Stimulated activated CD4-positive, alpha-beta T cell treated with anti-CD3 and anti-CD28 coated beads, Interleukin-1b, Interleukin-23, amount 100 ng/mL, for 48 hours (primary cell): ENCODE measurements at regions not wholly inside any gene's neighbourhood (a gene's known extent, or its start where the extent isn't known, plus 50 kb on each side); places are given as distances from the start of the nearest gene placed in this dataset.
"Not testable (repeated sequence)": the region's sequence is repeated elsewhere in the genome, so short reads cannot be mapped to it uniquely, and the experiment has no call there.

Experiments
- DNase-seq: peaks from one replicate; pipeline ENCODE4 v3.0.0-alpha.2; 2020

DNA sequence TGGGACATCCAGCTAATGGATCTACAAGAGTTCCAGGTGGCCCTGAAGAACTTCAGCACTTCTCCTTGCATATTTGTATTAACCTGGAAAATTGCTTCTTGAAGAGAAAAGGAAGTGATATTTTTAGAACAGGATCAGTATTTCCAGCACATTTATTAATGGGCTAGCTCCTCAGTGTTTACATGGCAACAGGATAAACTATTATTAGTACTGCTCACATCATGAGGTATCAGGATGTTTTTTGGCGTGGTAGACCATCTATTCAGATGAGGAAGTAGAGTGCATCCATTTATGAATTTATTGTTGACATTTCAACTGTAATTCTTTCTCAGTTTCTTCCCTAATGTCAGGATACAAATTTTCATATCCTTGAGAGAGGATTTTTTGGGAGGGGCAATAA is 144.4 kb downstream of the KCNRG start:
- DNase-seq: no peak

GRCh38 chr13:50161052-50161451 is 145.8 kb downstream of the KCNRG start:
- DNase-seq: no peak

- DNase-seq: no peak
Measured at GRCh38 chr13:50162001-50162400, 146.8 kb downstream of the KCNRG start.

DNA sequence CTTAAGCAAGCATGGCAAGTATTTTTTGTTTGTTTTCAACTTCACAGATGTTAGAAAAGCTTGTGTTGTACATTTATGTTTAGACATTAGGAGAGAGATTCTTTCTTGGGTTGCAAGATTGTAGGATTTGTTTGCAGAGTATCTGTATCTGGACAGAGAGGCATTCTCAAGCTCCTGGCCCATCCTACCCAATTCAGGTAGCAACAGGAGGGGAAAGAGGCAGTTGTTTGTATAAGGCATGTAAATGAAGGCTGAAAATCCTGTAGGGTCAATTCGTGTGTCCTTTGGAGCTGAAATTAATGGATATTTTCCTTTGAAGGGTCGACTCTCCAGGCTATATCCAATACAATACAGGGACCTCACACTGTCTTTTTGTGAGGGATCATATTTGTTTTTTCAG is 147.3 kb downstream of the KCNRG start:
- DNase-seq: no peak

GRCh38 chr13:50167224-50167947 is 152.1 kb downstream of the KCNRG start:
- DNase-seq: no peak

- DNase-seq: no peak
Measured at GRCh38 chr13:50167967-50168366, 152.7 kb downstream of the KCNRG start.

DNA sequence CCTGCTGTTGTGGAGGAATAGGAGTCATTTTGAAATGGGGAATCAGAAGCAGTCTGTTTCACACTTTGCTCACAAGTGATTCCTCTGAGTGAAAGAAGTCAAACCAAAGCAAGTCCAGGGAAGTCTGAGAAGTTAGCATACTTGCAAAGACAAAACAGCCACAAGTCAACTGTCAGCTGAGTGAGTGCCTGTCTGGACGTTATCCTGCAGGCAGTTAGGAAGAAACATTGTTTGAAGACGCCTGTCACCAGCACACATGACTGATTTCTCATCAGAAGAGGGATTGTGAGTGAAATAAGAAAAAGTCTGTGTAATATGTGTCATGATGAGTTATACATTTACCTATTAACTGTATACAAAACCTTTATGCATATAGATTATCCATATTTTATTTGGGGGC is 153.5 kb downstream of the KCNRG start:
- DNase-seq: no peak

DNA sequence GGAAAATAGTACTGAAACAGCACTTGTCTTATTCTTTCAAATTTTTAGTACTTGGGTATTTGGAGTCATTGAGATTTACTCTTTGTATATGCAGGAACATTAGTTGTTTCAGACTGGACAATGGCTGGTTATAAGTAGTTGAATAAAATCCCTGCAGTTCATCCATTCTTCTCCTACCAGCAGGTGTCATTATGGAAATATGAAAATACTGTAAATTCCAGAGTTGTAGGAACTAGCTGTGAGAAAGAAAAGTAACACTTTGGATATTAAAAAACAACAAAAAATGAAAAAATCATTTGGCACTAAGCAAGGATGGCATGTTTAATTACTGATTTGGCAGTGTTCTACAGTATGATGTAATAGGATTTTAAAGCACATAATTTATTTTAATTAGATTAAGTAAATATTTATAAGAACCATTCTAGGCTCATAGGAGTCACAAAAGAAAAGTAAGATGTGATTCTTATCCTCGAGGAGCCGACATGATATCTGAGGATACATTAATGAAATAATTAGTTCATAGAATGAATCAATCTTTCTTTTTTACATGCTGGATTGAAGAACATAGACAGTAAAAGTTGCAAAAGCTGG is 155.3 kb downstream of the KCNRG start:
- DNase-seq: no peak

- DNase-seq: no peak
Measured at GRCh38 chr13:50171590-50172282, 156.5 kb downstream of the KCNRG start.

DNA sequence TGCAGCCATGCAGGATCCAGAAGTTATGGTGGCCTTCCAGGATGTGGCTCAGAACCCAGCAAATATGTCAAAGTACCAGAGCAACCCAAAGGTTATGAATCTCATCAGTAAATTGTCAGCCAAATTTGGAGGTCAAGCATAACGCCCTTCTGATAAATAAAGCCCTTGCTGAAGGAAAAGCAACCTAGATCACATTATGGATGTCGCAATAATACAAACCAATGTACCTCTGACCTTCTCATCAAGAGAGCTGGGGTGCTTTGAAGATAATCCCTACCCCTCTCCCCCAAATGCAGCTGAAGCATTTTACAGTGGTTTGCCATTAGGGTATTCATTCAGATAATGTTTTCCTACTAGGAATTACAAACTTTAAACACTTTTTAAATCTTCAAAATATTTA is 157.8 kb downstream of the KCNRG start:
- DNase-seq: not testable (repeated sequence)

DNA sequence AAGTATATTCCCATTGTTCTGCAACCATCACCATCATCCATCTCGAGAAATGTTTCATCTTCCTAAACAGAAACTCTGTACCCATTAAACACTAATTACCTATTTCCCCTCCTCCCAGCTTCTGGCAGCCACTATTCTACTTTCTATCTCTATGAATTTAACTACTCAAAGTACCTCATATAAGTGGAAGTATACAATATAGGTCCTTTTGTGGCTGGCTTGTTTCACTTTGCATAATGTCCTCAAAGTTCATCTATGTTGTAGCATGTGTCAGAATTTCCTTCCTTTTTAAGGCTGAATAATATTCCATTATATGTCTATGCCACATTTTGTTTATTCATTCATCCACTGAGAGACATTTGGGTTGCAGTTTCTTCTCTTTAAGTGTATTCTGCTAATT is 159.4 kb downstream of the KCNRG start:
- no peak for DNase-seq

DNA sequence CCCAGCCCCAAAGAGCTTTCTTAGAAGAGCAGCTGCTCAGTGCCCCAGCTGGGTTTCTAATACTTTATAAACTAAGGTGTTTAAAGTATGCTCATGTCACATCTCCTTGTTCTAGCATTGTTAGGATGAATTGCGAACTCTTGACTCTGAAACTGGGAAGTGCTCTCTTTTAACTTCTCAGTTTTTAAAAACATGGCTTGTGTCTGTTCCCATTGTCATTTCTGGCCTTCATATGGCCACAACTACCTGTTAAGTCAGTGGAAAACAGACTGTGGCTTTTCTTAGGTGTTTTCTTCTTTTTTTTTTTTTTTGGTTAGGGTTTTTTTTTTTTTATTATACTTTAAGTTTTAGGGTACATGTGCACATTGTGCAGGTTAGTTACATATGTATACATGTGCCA is 164.7 kb downstream of the KCNRG start:
- DNase-seq: no peak

DNA sequence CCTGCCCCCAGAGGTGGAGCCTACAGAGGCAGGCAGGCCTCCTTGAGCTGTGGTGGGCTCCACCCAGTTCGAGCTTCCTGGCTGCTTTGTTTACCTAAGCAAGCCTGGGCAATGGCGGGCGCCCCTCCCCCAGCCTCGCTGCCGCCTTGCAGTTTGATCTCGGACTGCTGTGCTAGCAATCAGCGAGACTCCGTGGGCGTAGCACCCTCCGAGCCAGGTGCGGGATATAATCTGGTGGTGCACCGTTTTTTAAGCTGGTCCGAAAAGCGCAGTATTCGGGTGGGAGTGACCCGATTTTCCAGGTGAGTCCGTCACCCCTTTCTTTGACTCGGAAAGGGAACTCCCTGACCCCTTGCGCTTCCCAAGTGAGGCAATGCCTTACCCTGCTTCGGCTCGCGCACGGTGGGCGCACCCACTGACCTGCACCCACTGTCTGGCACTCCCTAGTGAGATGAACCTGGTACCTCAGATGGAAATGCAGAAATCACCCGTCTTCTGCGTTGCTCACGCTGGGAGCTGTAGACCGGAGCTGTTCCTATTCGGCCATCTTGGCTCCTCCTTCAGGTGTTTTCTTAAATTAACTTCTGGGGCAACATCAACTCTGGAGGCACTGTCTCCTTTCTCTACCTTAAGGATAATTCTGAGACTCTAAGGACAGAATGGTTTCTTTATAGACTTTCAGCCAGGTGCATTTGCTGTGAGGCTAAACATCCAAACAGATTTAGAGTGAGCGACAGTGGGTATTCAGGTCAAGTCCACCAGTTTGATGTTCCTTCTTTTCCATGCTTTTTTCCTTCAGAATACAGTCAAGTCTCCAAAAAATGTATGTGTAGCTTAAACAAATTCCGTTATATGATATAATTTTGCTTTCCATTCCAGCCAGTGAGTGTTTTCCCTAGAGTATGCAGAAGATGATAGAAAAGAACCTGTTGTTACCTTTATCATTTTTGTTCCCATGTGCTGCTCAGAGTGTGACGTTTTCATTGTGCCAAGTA is 170.8 kb downstream of the KCNRG start:
- not testable (repeated sequence) for DNase-seq

DNA sequence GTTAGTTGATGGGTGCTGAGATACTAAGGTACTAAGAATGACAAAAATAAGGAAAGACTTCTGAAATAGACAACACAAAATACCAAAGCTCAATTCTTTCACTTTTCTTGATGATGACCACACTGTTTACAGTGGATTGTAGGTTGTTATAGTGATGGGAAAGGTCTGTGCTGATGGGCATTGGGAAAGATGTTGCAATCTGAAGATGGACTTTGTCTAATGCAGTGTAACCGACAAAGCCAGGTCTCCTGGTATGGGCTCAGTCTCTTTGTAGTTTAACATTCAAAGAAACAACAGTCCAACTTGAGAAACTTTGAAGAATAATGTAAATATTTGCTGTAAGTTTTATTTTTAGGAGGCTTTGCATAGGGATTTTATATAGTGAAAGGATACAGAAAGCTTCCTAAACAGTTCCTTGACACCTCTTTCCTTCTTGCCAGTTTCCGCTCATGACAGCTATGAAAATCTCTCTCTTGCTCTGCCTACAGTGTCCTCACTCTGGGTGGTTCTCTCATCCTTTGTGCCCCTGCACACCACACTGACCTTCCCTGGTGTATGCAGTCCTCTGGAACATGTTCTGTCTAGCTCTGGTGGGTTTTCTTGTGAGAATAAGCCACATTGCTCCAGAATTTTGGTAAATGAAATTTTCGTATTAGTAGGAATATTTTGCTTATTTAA is 172.2 kb downstream of the KCNRG start:
- no peak for DNase-seq

- no peak for DNase-seq
Measured at GRCh38 chr13:50188696-50189095, 173.5 kb downstream of the KCNRG start.

- DNase-seq: no peak
Measured at GRCh38 chr13:50189450-50189849, 174.2 kb downstream of the KCNRG start.

DNA sequence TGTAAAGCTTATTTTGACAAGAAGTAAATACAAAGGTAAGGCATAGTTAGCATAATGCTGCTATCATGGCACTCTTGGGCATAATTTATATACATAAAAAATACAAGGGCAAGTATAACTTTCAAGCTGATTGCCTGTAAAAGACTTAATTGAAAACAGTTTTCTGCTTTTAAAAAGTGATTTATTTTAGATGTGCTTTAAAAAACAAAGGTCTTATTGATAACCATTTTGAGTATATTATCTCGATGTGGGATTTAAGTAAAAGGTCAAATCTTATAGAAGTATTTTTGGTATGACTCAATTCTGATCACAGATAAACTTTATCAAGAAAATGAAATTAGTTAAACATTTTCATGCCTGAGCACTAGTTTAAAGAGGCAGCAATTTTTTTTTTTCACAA is 175.8 kb downstream of the KCNRG start:
- DNase-seq: no peak

GRCh38 chr13:50192272-50192813 is 177.1 kb downstream of the KCNRG start:
- no peak for DNase-seq

DNA sequence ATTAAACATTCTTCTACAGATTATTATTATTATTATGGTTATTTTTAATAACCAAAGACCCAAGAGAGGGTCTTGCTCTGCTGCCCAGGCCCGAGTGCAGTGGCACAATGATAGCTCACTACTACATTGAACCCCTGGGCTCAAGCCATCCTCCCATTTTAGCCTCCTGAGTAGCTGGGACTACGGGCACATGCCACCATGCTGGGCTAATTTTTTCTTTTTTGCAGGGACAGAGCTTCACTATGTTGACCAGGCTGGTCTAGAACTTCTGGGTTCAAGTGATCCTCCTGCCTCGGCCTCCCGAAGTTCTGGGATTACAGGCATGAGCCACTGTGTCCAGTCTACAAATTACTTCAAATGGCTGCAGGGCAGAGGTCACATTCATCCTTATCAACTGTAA is 179.8 kb downstream of the KCNRG start:
- DNase-seq: no peak

DNA sequence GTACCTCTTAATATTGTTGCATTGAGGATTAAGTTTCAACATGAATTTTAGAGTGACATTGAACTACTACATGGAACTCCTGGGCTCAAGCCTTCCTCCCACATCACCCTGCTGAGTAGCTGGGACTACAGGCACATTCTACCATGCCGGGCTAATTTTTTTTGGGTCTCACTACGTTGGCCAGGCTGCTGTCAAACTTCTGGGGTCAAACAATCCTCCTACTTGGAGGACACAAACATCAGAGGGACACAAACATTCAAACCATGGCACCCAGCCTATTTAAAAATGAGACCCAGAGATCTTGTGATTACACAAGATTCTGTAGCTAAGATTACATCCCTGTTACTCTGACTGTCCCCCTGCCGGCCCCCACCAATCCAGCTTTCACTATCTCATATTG is 180.9 kb downstream of the KCNRG start:
- DNase-seq: no peak

DNA sequence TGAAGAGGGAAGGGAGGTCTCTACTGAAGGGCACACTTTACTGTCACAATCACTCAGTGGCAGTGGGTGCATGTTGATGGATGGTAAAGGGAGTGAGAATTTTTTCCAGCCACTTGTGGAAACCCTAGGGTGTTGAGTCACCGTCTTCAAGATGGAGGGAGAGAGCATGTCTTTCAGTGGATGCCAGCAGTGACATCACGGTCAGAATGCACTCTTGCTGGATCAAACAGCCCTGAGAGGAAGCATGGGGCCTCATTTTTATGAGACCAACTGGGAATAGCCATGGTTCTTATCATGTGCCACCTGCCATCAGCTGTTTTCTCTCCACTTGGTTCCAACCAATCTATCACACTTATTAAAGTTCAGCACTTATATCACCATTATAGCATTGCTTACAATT is 182.5 kb downstream of the KCNRG start:
- no peak for DNase-seq

GRCh38 chr13:50198508-50198907 is 183.3 kb downstream of the KCNRG start:
- DNase-seq: no peak
